ENCODE measurements at regions not wholly inside any gene's neighbourhood (a gene's known extent, or its start where the extent isn't known, plus 50 kb on each side); places are given as distances from the start of the nearest gene placed in this dataset.

DNA sequence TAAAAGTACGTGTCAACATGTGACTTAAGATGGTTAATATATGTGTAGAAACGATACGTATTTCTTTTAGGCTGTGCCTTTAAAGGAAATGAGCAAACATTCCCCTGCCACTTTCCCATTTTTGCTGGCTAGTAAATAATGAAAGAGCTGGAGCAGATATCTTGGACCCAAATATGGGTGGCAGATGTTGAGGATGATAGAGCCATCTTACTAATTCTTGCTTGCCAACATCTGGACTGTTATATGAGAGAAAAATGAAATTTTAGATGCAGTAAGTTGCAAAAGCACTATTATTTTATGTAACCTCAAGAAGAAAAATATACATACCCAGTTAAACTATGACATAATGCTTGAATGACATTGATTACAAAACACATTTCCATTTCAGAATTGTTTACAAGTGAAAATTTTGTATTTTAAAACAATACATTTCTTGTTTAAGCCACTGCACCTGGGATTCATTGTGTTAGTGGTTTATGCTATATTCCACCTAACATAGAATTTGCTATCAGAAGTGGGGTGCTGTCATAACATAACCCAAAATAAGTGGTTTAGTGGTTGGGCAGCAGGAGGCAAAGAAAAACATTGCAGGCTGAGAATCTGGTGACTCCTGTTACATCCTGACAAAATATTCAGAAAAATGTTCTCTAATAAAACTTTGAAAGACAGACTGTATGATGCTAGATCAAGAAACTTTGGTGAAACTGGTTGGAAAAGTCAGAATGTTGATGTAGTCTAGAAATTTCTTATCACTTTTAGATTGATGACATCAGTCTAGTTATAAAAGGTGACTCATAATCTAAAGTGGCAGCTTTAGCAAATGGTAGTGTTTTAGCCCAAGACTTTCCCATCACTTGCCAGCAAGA lies 305.0 kb downstream of the PTEN start:
- no peak for DNase-seq (ENCODE audit: low read depth in 2 of 2)

DNA sequence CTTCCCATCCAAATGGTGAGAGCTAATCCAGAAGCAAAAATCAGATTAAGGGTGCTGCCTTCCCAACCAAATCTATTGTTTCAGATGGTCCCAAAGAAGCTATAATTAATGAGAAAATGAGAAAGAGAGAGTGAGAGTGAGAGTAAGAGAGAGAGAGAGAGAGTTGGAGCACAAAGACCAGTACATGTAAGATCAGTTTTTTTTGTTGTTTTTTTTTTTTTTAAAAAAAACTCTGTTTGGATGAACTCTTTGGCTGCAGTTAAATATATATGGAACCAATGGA lies 305.6 kb downstream of the PTEN start:
- DNase-seq (ENCODE audit: low read depth in 2 of 2): no peak

DNA sequence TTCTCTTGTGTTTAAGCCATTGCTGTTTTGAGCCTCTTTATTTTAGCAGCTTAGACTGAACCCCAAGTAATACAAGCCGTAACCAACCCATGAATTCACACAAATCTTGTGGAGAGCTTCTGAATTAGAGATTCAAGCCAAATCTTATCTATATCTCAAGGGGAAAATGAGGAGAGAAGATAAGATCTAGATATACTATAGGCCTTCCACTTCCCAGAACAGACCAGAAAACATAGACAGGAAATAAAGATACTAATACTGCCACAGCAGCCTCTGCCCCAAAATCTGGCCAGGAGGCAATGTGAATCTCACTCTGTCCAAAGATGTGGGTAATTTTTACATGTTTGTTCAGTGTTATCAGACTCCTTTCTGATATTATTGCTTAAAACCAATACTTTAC lies 307.2 kb downstream of the PTEN start:
- no peak for DNase-seq (ENCODE audit: low read depth in 2 of 2)

DNA sequence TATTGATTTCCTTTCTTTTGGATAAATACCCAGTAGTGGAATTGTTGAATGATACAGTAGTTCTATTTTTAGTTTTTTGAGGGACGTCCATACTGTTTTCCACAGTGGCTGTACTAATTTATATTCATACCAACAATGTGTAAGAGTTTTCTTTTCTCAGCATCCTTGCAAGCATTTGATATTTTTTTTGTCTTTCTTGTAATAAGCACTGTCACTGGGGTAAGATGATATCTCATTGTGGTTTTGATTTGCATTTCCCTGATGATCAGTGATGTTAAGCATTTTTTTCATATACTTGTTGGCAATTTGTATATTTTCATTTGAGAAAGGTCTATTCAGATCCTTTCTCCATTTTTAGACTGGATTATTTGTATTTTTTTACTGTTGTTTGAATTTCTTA lies 308.7 kb downstream of the PTEN start:
- DNase-seq (ENCODE audit: low read depth in 2 of 2): no peak

DNA sequence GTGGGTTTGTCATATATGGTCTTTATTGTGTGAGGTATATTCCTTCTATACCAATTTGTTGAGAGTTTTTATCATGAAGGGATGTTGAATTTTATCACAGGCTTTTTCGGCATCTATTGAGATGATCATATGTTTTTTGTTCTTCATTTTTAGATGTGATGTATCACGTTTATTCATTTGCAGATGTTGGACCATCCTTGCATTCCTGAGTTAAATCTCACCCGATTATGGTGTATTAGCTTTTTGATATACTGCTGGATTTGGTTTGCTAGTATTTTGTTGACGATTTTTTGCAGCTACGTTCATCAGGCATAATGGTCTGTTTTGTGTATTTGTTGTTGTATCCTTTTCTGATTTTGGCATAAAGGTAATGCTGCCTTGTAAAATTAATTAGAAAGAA lies 311.0 kb downstream of the PTEN start:
- DNase-seq (ENCODE audit: low read depth in 2 of 2): no peak

DNA sequence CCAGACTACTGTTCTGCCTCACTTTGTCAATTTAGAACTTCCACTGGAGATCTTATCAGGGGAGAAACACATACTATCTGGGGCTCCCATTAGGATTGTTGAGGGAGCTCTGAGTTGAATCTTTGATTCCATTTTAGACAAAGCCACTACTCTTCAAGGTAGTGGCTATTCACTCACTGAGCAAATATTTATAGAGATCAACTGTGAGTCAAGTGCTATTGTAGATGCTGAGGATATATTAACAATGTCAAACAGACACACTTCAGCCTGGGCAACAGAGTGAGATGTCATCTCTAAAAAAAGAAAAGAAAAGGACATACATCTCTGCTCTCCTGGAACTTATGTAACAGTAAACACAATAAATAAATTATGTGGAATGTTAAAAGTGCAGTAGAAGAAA lies 315.3 kb downstream of the PTEN start:
- no peak for DNase-seq (ENCODE audit: low read depth in 2 of 2)

DNA sequence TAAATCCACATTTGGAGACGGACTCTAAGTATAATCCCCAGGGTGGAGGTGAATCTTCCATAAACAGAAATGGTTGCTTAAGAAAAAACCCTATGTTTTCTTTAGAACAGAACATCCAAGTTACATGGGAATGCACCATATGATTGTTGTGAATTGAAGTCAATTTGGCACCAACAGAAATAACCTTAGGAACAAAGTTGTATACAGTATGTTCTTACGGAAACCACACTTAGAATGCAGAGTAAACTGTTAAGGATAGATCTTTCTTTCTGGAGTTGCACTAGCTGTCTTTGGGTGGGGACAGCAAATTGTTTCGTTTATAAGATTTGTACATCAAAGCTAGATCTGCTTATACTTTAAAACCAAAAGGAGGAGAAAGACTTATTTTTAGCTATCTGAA lies 316.4 kb downstream of the PTEN start:
- no peak for DNase-seq (ENCODE audit: low read depth in 2 of 2)

DNA sequence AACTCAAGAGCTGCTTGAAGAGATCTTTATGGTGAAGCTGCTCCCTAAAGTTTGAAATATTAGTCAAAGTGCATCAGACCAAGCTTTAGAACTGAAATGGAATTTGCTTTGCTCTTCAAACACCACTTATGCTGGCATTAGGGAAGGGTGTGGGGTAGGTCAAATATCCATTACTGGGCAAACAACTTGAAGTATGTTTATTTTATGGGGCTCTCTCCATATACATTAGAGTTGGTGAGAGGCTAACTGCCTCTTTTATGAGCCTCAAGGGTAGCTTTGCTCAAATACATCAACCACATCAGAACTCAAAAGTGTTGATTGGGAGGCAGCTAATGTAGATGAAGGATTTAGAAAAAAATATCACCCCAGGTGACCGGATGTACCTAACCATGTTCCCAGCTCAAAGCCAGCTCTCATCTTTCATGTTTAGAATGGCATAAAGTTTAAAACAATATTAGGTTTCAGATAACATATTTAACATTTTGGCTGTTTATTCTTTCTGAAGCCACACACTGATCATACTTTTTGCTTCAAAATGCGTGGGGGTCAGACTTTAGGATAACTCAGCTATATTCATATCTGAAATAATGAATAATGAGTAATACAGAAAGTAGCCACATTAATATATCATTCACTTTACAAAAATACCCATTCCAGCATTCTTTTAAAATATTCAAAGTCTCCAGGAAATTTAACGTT lies 318.6 kb downstream of the PTEN start:
- DNase-seq (ENCODE audit: low read depth in 2 of 2): no peak

DNA sequence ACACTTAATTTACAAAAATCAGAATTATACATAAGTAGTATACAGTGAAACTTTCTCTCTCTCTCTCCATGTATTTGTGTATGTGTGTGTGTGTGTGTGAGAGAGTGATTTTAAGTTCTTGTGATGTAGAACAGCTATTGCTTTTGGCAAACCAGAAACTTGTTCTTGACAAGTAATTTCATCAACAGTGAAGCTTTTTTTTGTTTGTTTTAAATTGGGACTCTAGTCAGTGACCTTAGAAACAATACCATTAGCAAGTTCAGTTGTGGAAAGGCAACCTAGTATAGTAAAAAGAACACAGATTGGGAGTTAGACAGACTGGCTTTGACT lies 319.1 kb downstream of the PTEN start:
- no peak for DNase-seq (ENCODE audit: low read depth in 2 of 2)

DNA sequence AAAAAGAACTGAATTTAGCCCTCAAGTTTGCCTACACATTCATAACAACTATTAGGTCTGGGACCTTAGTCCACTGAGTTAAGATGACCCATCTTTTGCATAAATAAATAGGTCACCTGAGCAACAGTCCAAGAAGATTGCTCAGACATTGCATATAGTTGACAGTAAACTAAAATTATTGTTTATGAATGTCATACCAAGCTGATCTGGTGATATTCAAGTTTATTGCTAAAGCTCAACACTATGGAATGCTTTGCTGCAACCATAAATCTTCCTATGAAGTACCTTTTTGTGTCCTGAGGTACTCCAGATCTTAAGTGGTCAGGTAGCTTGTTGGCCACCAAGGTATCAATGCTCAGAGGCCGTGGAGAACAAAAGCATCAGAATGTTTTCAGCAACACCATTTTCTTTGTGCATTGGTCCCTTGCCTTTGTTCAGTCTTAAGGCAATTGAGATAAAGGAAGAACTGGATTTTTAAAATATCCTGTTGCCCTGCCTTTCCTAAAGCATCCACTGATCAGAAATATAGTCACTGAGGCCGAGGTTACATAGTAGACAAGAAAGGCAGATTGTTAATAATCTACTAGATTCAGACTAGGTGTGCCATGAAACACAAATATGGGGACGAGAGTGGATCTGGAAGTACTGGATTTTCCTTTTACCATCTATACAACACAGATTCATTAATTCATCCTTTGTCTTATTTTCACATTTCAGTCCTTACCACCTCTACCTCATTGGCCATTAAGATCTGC lies 321.3 kb downstream of the PTEN start:
- DNase-seq (ENCODE audit: low read depth in 2 of 2): no peak

DNA sequence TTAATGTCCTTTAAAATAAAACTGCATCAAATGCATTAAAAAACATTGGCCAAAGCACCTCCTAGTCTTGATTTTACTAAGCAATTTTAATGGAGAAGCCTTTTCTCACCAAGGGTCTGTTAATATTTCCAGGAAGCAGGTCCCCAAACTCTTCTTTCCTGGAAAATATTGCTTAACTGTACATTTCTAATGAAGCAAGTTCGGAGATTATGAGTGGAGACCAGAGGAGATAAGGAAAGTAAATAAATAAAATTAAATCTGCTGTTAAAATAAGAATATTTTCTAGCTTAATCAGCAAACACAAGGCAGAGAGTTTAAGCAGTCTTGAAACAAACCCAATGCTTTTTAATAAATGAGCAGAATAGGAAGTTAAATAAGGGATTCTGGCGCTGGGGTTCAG lies 322.4 kb downstream of the PTEN start:
- DNase-seq (ENCODE audit: low read depth in 2 of 2): no peak

DNA sequence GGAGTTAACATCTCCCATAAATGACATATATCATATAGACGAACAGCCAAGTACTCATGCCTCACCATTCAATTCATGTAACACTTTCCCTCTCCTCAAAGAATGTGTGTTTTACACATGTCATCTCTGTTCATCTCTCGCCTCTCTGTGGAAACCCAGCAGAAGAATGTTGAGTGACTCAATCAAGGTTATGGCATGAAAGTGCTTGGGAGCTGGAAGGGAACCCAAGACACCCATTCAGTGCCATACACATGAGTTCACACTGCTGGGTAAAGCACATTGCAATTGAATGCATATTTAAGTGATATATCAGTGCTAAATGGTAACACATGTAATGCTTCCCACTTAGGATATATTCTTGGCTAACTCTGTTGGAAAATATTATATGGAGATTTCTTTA lies 322.9 kb downstream of the PTEN start:
- DNase-seq (ENCODE audit: low read depth in 2 of 2): no peak

DNA sequence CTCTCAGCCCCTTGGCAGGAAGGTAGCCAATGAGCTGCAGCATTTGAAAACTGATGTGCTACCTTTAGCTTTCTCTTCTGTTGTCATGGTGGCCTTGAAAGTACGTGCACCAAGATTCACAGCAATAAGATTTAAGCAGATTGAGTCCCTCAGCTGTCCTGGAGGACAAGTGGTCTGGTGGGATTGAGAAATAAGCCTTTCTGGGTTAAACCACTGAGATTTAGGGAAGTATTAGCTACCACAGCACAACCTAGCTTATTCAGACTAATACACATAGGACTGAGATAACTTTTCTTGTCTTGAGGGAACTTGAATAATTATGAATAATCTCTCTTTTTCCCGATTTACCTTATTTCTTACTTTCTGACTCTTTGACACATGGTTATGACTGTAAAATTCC lies 324.0 kb downstream of the PTEN start:
- DNase-seq (ENCODE audit: low read depth in 2 of 2): no peak

DNA sequence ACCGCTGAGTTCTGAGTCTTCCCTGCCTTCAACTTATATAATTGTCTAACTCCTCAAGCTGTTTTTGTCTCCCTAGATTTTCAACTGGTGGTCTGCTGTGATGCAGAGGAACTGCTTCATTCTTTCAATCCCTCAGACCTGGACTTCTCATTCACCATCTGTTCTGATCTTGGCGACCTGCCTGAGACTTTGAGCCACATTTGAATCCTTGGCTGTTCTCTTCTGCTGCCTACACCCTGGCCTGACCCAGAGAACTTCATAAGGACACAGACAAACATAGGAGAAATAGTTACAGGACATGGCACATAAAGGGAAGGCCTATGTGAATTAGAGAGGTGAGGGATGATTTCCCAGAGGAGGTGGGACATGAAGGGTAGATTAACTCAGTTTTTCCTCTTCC lies 326.7 kb downstream of the PTEN start:
- DNase-seq (ENCODE audit: low read depth in 2 of 2): no peak

DNA sequence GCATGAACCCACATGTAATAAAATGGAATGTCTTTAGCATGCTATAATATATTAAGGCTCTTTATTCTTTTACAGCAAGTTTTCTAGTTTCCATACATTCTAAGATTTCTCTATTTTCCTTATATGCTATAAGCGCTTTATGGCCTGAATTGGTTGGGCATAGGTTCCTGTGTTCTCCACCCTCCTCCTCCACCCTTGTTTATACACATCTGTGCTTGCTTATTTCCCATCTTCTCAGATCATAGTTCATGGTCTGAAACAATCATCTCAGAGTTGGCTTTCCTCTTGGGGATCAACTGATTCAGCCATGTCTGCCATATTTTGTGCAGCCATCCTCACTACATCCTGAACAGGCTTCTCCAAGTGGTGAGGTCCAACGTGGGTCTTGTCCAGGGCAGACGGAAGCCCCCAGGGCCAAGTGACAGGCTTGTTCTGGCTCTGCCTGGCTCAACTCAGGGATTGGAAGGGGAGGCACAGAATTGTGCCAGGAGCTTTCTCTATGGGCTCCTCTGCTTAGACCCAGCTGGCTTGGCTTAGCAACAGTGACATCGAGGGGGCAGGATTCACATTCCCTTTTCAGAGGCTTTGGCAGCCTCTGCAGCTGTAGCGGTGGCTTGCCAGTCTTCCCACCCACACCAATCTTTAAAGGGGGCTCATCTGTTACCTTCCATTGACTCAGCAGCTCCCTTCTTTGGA lies 327.3 kb downstream of the PTEN start:
- DNase-seq (ENCODE audit: low read depth in 2 of 2): no peak

DNA sequence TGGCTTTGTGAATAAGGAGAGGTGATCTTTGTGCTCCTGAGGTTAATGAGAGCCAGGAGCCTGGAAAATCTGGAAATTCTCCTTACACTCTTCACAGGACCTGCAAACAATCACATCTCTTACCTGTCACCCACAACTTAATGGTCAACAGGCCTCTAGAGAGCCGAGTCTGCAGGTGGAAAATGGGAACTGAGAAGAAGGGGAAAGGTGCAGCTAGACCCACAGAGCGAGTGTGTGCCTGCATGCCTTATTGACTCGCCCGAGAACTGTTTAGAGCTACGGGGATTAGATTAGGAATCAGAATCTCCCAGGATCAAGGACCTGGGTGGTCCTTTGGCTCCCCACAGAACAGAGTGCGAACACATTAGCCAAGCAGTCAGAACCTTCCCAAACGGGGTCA lies 329.6 kb downstream of the PTEN start:
- no peak for DNase-seq (ENCODE audit: low read depth in 2 of 2)

DNA sequence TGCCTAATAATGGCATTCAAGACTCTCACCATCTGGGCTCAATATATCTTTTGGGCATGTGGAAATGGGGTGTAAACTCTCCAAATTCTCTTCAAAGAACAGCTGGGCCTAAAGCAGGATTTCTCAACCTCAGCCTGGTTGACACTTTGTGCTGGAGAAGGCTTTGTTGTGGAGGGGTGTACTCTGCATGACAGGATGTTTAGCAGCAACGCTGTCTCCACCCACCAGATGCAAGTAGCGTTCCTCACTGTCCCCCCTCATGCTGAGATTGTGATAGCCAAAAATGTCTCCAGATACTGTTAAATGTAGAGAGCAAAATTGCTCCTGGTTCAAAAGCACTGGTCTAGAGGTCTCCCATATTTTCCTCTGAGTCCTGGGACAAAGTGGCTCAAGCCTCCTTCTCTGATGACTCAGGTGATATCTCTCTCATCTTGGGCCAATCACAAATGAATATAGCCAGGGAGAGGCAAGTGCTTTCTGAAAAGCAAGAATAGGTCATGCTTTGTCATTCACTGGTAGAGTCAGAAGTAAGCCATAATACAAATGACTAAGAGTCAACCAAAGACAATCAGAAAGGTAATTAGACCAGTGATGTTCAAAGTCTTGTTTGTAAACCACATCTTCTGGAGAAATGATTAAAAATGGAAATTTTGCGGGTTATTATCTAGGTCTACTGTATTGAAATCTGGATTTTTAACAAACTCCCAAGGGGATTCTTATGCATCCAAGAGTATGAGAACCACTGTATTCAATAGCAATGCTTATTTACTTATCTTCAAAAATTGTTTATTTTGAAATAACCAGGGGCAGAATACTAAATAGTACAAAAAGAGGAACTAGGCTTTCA lies 330.8 kb downstream of the PTEN start:
- peak in 1 of 2 donors; percentile 4 for DNase-seq (ENCODE audit: low read depth in 2 of 2)

DNA sequence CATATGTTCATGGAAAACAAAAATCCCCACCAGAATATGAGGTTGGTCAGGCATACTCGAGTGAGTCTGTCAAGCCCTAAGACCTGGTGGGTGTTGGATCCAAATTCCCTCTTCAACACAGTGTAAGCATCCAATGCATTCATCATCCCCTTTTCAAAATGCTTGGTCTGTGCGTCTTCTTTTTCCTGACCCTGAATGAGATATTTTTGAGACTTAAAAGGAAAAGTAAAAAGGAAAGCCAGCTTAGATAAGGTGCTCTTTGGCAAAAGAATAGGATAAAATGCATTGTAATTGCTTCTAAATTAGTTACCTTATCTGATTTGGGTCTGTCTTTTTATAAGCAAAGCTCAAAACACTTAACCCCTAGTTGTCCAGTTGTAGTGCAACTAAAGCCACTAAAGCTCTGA lies 331.5 kb downstream of the PTEN start:
- no peak for DNase-seq (ENCODE audit: low read depth in 2 of 2)

DNA sequence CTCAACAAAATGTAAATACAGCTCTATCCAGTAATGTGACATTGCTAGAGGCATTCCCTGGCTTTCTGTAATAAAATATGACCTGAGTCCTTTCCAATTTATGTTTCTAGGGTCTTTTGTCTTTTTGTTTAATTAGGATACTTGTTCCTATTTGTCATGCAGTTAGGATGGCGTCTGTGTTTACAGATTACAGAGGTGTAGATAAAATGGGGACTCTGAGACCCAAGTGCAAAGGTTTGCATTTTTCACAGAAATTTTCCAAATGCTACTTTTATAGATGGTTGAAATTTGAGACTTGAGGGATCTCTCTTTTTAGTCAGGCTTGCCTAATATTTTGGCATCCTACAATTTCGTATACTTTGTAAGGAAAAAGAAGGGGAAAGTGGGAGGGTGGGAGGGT lies 332.4 kb downstream of the PTEN start:
- no peak for DNase-seq (ENCODE audit: low read depth in 2 of 2)

DNA sequence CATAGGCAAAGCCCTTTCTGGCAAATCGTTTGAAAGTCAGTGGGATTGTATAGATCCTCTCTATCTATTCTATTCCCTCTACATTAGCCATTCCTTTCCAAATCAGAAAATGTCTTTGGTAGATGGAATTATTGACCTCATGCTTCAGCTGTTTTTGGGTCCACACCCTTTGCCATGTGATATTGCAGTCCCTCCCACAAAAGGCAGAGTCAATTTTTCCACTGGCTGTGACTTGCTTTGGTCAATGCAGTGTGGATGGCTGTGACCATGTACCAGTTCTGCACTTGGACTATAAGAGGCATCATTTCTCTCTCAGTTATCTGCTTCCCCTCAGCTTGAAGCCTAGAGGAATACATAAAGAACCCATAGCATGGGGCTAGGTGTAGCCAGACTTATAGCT lies 332.9 kb downstream of the PTEN start:
- no peak for DNase-seq (ENCODE audit: low read depth in 2 of 2)

DNA sequence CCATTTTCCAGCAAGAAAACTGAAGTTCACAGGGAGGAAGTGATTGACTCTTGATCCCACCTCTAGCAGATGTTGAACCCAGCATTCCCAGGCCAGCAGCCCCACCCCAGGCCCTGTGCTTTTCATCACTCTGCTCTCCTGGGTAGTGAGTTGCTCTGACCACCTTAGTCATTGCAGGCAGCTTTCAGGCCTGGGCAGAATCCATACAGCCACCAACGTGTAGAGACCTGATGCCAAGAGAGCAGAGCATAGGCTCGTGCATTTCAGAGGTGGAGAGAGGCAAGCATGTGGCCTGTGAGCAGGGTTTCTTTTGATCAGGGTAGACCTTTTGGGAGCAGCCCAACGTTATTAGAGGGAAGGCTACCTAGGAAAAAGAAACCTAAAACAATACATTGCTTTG lies 334.6 kb downstream of the PTEN start:
- no peak for DNase-seq (ENCODE audit: low read depth in 2 of 2)

Measured in stimulated activated CD8-positive, alpha-beta memory T cell treated with anti-CD3 and anti-CD28 coated beads, Interleukin-7, amount 100 ng/mL, for 1 hour (primary cell).